Esophagus squamous epithelium (tissue), 4 donors: ENCODE measurements at regions not wholly inside any gene's neighbourhood (a gene's known extent, or its start where the extent isn't known, plus 50 kb on each side); places are given as distances from the start of the nearest gene placed in this dataset.

ENCODE experiments used
- small RNA-seq, 4 donors: library from RNA; depleted of rRNA; stranded (forward); fragments of <200 nt; gene quantifications; one replicate each; pipeline ENCODE3, GENCODE V24; 2016

Small RNA genes lying in the stretch of these regions (small RNA-seq; reads per million reads assigned to genes)
- 0 reads per million in 4 donors for gene RN7SL334P
